ENCODE measurements at regions not wholly inside any gene's neighbourhood (a gene's known extent, or its start where the extent isn't known, plus 50 kb on each side); places are given as distances from the start of the nearest gene placed in this dataset.

- TF ChIP-seq ZSCAN30 (CRISPR knock-in tag; IDR thresholded peaks at IDR 0.05) (no peak), RAD51 (IDR thresholded peaks at IDR 0.05; ENCODE audit: borderline replicate concordance) (no peak), ZNF597 (CRISPR knock-in tag; IDR thresholded peaks at IDR 0.05) (no peak), ZNF235 (CRISPR knock-in tag; IDR thresholded peaks at IDR 0.05; ENCODE audit: borderline replicate concordance) (no peak), ADNP (CRISPR knock-in tag; IDR thresholded peaks at IDR 0.05) (no peak), CTCF (CRISPR knock-in tag; IDR thresholded peaks at IDR 0.05) (no peak), NFIC (IDR thresholded peaks at IDR 0.05; ENCODE audit: low read length) (no peak)
Measured at GRCh38 chr6:78594668-78595066, 272.7 kb upstream of the IRAK1BP1 start.
